Rectal smooth muscle tissue (tissue), 1 donor: ENCODE measurements at regions not wholly inside any gene's neighbourhood (a gene's known extent, or its start where the extent isn't known, plus 50 kb on each side); places are given as distances from the start of the nearest gene placed in this dataset.
"Not testable (repeated sequence)": the region's sequence is repeated elsewhere in the genome, so short reads cannot be mapped to it uniquely, and the experiment has no call there.

ENCODE experiments used
- H3K27ac ChIP-seq: one replicate; pipeline ENCODE4 v1.7.0; 2013; ENCODE audit warnings: low read depth, low read length, inconsistent platforms
- H3K27me3 ChIP-seq: one replicate; pipeline ENCODE4 v1.7.0; 2013; ENCODE audit warnings: low read length; ENCODE audit not compliant: control insufficient read depth, insufficient read depth
- H3K36me3 ChIP-seq: one replicate; pipeline ENCODE4 v1.7.0; 2013; ENCODE audit warnings: low read length; ENCODE audit not compliant: control insufficient read depth, insufficient read depth
- H3K4me1 ChIP-seq: one replicate; pipeline ENCODE4 v1.7.0; 2013; ENCODE audit warnings: low read length; ENCODE audit not compliant: control insufficient read depth, insufficient read depth
- H3K4me3 ChIP-seq: one replicate; pipeline ENCODE4 v1.7.0; 2013; ENCODE audit warnings: low read length
- H3K9ac ChIP-seq: one replicate; pipeline ENCODE4 v1.7.0; 2013; ENCODE audit warnings: low read length

DNA sequence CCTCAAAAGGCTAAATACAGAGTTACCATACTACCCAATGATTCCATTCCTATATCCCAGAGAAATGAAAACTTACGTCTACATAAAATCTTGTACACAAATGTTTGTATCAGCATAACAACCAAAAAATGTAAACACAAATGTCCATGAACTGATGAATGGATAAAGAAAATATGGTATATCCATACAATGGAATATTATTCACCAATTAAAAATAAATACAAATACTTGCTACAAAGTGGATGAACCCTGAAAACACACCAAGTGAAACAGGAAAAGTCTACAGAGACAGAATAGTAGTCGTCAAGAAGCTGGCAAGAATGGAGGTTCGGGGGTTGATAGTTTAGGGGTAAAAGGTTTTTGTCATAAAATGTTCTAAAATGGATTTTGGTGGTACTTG lies 54.0 kb upstream of the ANKRD28 start:
- no peaks in the 10 kb centered on the region for H3K27me3 ChIP-seq
- no peaks in the 10 kb centered on the region for H3K36me3 ChIP-seq
- H3K4me3 ChIP-seq = no peak overlapping the region
- no peak overlapping the region for H3K27ac ChIP-seq
- no peak overlapping the region for H3K9ac ChIP-seq
- H3K4me1 ChIP-seq = no peaks in the 10 kb centered on the region

DNA sequence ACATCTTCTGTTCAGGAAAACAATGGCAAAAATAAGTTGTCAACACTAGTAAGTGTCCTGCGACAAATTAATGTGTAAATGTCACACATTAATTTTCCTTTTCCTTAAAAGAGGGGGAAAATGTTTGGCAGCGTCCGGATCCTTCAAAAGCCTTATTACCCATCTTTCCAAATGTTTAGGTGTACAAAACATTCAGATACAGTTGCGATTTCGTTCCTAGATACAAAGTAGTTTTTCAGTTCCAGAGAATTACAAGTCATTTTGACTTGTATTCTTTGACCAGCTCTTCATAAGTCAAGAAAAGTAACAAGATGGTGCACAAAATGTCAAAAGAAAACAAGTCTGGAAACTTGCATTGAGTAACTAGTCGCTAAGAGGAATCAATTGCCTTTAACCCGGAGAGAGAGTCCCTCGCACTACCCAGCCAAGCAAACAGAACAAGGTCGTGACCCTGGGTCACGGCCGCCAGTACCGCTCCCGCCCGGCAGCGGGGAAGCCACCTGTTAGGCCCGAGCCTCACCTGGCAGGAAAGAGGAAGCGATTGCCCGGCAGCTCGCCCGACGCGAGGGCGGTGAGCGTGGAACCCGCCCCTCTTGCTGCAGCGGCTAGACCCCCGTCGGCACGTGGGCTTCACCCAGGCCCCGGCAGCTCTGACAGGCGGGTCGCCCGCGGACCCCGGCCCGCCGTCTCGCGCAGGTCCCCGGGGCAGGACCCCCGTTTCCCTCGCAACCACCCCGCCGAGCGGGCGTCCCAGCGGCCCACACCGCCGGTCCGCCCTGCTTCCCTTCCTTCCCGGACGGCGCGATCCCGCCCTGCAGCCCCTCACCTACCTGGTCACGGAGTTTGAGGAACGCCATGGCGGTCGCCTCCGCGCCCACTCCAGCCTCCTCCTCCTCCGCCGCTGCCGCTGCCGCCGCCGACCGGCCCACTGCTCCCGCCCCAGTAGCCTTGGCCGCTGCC lies 61.0 kb upstream of the ANKRD28 start:
- peak overlapping the region; percentile 73 for H3K9ac ChIP-seq

DNA sequence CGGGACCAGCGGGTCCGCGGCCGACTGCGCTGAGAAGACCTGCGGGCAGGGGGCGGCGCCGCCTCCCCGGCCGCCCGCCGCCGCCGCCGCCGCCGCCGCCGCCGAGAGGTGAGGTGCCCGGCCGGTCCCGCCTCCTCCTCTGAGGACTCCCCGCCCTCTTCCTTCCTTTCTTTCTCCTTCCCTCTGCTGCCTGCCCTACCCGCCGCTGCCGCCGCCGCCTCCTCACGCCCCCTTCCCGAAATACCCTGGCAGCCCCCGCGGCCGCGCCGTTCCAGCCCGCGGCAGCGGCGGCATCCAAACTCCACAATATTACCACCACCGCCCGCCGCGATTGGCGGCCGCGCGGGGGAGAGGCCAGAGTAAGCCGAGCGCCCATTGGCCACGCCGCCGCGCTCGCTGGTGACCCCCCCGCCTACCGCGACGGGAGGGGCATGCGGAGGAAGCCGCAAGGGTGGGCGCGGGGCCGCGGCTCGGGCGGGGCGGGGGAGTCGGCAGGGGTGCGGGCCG lies 61.8 kb upstream of the ANKRD28 start:
- Histone ChIP-seq H3K27ac (peak overlapping the region; percentile 24), H3K4me1 (no peaks in the 10 kb centered on the region), H3K9ac (no peak overlapping the region), H3K27me3 (no peaks in the 10 kb centered on the region), H3K36me3 (no peaks in the 10 kb centered on the region), H3K4me3 (peak overlapping the region; percentile 82)

More for the DNA sequence above, 61.0 kb upstream of the ANKRD28 start:
- H3K36me3 ChIP-seq = no peaks in the 10 kb centered on the region
- peak overlapping the region; percentile 82 for H3K4me3 ChIP-seq
- no peak overlapping the region for H3K27ac ChIP-seq
- no peaks in the 10 kb centered on the region for H3K27me3 ChIP-seq
- no peaks in the 10 kb centered on the region for H3K4me1 ChIP-seq

DNA sequence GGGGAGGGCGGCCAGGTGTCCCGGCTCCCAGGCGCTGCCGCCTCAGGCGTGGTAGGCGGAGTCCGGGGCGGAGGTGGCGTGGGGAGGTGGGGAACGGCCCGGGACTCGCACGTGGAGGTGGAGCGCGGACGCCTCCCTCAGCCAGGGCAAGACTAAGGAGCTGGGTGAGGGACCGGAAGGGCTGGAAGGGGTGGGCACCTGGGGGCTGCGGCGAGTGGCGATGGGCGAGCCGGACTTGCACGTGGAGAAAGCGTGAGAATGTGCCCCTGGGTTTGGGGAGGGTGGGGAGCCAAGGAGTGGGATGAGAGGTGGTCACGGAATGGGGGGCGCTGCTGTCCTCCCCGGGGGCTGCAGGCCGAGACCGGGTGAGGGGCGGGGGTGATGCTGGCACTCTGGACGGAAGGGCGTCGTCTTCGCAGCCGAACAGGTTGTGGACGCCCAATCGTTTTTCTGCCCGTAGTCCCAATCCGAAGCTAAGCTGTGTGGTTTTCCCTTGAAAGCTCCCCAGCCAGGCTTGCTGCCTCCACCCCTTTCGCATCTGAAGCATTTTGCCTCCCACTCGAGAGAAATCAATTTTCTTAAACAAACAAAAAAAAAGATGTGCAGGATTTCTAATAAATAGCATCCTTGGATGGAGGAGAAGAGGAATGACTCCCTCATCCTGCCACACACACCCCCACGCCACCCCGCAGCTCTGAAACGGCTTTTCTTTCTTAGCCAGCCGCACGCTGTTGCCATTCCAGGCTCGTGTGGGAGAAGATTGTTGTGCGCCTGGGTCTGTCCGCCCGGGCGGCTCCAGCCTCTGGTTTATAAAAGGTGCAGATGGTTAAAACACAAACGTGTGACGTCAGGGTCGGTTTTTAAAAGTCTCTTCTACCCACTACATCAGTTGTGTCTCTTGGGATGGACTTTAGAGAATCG lies 62.5 kb upstream of the ANKRD28 start:
- Histone ChIP-seq H3K4me1 (no peaks in the 10 kb centered on the region), H3K27ac (no peak overlapping the region), H3K9ac (peak overlapping the region; percentile 13), H3K36me3 (no peaks in the 10 kb centered on the region), H3K27me3 (no peaks in the 10 kb centered on the region), H3K4me3 (peak overlapping the region; percentile 86)

DNA sequence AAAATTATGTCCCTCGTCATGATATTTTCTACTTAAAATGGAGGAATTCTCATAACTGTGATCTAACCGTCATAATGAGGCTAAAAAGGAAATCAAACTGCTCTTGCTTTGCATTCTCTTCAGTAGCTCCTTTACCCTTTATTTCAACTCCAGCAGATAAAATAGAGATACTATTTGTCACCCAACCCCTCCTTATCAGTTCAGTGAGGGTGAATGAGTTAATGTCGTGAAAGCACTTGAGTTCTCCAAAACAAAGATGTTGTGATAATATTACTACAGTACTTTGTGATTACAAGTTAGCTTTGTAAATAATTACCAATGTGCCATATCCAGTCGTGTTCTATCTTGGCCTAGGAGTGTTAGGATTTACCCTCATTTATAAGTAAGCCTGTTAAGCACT lies 63.4 kb upstream of the ANKRD28 start:
- Histone ChIP-seq H3K27me3 (no peaks in the 10 kb centered on the region), H3K9ac (no peak overlapping the region), H3K4me1 (no peaks in the 10 kb centered on the region), H3K27ac (no peak overlapping the region), H3K4me3 (no peak overlapping the region), H3K36me3 (no peaks in the 10 kb centered on the region)

DNA sequence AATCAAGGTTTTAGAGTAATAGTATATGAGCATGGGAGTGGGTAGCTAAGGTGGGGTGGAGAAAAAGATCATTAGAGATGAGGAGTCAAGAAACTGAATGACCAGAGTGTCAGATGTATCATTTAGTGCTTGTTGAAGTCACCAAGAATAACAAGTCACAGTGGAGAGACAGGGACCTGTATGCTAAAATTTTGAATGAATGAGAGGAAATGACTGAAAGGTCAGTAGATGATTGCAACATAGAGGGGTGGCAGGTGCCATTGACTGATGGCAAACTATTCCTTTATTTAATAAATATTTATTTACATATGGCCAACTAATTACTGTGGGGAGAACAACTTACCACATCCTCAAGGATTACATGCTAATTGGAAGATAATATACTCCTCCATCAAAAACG lies 75.0 kb upstream of the ANKRD28 start:
- no peaks in the 10 kb centered on the region for H3K36me3 ChIP-seq
- no peak overlapping the region for H3K9ac ChIP-seq
- H3K27me3 ChIP-seq = no peaks in the 10 kb centered on the region
- no peak overlapping the region for H3K27ac ChIP-seq
- H3K4me1 ChIP-seq = no peaks in the 10 kb centered on the region
- no peak overlapping the region for H3K4me3 ChIP-seq

DNA sequence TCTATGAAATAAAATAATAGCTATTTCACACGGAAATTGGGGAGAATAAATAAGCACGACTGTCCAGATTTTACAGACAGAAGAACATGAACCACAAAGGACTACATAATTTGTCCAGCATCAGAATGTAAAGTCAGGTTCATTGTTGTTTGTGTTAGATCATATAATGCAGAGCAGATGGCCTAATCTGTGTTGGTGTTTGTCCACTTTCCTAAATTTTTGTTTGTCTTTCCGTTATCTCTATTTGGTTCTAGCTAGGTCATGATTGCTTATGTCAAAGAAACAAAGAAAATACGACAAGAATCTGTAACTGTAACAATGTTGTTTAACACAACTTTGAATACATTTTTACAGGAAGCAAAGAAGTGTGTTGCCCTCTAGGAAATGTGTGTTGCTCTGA lies 75.6 kb upstream of the ANKRD28 start:
- H3K27me3 ChIP-seq = no peaks in the 10 kb centered on the region
- H3K4me3 ChIP-seq = no peak overlapping the region
- H3K36me3 ChIP-seq = no peaks in the 10 kb centered on the region
- no peak overlapping the region for H3K27ac ChIP-seq
- H3K4me1 ChIP-seq = no peaks in the 10 kb centered on the region
- no peak overlapping the region for H3K9ac ChIP-seq

DNA sequence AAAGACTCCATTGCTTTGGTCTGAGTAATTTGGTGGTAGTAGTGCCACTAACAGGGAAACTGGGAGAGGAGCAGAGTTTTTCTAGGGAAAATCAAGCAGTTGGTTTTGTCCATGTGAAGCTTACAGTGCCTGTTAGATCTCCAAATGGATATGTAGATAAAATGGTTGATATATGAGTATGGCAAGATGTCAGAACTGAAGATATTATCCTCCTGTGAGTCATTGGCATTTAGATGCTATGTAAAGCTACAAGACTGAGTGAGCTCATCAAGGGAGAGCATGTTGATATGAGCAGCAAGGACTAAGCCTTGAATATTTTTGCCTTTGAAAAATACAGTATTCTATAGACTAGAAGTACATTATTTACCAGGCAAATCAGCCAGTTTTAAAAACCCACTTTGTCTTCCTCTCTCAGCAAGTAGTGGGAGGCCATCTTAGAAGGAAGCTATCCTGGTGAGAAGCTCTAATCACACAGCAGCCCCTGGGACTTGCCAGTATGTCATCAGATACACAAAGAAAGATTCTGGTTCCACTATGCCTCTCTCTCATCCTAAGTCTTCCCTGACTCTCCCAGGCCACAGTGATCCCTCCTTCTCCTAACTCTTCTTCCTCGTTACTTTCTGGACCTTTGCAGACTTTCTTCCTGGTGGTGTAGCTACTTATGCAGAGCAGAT lies 77.4 kb upstream of the ANKRD28 start:
- Histone ChIP-seq H3K4me3 (no peak overlapping the region), H3K27ac (no peak overlapping the region), H3K4me1 (no peaks in the 10 kb centered on the region), H3K9ac (no peak overlapping the region), H3K36me3 (no peaks in the 10 kb centered on the region), H3K27me3 (no peaks in the 10 kb centered on the region)

DNA sequence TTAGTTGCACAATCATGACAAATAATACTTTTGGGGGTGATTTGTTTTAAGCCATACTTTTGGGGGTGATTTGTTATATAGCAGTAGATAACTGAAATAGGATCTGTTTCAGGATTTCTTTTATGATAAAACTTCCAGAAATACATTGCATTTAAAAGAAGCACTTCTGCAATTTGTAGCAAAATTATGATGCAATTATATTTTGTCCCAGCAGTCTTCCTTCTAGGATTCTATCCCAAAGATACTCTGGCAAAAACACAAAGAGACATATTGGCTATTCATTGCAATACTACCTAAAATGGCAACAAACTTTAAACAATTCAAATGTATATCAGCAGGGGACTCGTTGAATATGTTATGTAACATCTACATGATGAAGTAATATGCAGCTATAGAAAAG lies 78.9 kb upstream of the ANKRD28 start:
- Histone ChIP-seq H3K4me1 (no peaks in the 10 kb centered on the region), H3K4me3 (no peak overlapping the region), H3K9ac (no peak overlapping the region), H3K27me3 (no peaks in the 10 kb centered on the region), H3K36me3 (no peaks in the 10 kb centered on the region), H3K27ac (no peak overlapping the region)

DNA sequence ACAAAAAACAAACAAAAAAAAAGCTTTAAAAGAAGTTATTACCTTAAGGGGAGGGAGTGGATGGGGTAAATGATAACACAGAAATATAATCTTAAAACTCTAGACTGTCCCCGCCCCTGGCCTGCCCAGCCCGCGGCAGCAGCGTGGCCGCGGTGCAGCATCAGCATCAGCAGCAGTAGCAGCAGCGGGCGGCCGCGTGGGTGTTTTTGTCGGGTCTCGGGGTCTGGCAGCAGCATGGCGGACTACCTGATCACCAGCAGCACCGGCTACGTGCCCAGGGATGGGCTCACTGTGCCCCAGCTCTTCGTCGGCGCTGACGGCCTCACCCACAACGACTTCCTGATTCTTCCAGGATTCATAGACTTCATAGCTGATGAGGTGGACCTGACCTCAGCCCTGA lies 80.0 kb upstream of the ANKRD28 start:
- Histone ChIP-seq H3K4me1 (no peaks in the 10 kb centered on the region), H3K4me3 (no peak overlapping the region), H3K9ac (no peak overlapping the region), H3K27ac (no peak overlapping the region), H3K27me3 (no peaks in the 10 kb centered on the region), H3K36me3 (no peaks in the 10 kb centered on the region)

DNA sequence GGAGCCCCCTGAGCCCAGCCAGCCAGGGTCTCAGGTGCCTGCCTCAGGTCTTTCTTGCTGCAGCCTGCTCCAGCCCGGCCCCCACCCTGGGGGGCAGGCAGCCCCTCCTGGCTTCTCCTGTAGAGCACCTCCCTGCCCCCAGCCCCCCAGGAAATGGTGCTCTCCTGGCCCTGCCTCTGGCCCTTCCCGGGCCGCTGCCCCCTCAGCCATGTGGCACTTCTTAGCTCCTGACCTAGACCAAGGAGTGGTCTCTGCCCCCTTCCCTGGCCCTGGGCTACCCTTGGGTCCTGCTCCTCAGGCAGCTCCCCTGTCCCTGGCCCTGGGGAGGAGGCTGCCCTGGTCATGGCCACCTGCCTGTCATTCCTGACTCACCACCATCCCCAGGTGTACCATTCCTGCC lies 82.0 kb upstream of the ANKRD28 start:
- H3K27ac ChIP-seq, H3K27me3 ChIP-seq, H3K36me3 ChIP-seq, H3K4me1 ChIP-seq, H3K4me3 ChIP-seq, H3K9ac ChIP-seq: not testable (repeated sequence)

DNA sequence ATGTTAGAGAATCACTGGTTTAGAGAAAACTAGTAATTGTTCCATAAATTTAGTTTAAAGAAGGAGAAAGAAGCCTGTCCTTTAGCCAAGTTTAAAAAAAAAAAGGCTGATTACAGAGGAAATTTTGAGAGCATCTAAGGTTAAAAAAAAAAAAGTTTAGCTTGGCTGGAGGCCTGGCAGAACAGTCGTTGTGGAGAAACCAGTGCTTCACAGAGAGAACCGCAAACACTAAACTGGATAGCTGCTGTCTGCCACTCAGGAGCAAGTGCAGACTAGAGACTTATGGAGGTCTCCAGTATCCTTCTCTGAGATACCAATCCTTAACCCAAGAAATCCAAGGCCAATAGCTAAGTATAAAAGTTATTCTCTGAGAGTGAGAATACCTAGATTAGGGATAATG lies 84.8 kb upstream of the ANKRD28 start:
- Histone ChIP-seq H3K4me3 (no peak overlapping the region), H3K9ac (no peak overlapping the region), H3K36me3 (no peaks in the 10 kb centered on the region)

More for the DNA sequence above, 84.8 kb upstream of the ANKRD28 start:
- no peak overlapping the region for H3K27ac ChIP-seq
- no peaks in the 10 kb centered on the region for H3K27me3 ChIP-seq
- H3K4me1 ChIP-seq = no peaks in the 10 kb centered on the region
